AG04450 (cell line): ENCODE measurements at regions not wholly inside any gene's neighbourhood (a gene's known extent, or its start where the extent isn't known, plus 50 kb on each side); places are given as distances from the start of the nearest gene placed in this dataset.

ENCODE experiments used
- CTCF ChIA-PET: fragments of 300-600, 350-600 bp; formaldehyde crosslinking; extraction: SDS; loops from one replicate; lab custom pipeline; 2022; ENCODE audit warnings: antibody characterized with exemption, inconsistent platforms; lab: Charles Lee
- POLR2A ChIA-PET: fragments of 350-600 bp; formaldehyde crosslinking; extraction: SDS; loops from one replicate; lab custom pipeline; 2021; ENCODE audit warnings: antibody characterized with exemption, inconsistent platforms; lab: Yijun Ruan, JAX
- DNase-seq: peaks from one replicate; pipeline ENCODE4 v3.0.0-alpha.2; 2011; ENCODE audit warnings: low read depth, low spot score
- H3K27ac ChIP-seq: one replicate; pipeline ENCODE4 v1.5.1; 2012; ENCODE audit warnings: low read depth, low read length, control low read depth
- H3K27me3 ChIP-seq: one replicate; pipeline ENCODE4 v1.6.0; 2012; ENCODE audit warnings: low read length; ENCODE audit not compliant: control insufficient read depth, insufficient read depth
- H3K4me3 ChIP-seq: 2 replicates; pipeline ENCODE4 v1.5.1; 2011; ENCODE audit warnings: mild to moderate bottlenecking, low read depth, low read length, control low read depth
- H3K9me3 ChIP-seq: 2 replicates; pipeline ENCODE4 v1.5.1; 2012; ENCODE audit warnings: low read length; ENCODE audit not compliant: control insufficient read depth, insufficient read depth
- CTCF ChIP-seq: IDR thresholded peaks from 2 replicates; pipeline ENCODE4 v1.5.1; 2011; ENCODE audit warnings: low read depth, low read length, control low read depth, inconsistent platforms

GRCh38 chr11:23166376-23166775, 306.1 kb upstream of the CCDC179 start:
- TF ChIP-seq CTCF, result no peak
- Histone ChIP-seq H3K4me3 (no peak overlapping the region), H3K27me3 (no peaks in the 10 kb centered on the region), H3K27ac (no peak overlapping the region), H3K9me3 (no peaks in the 10 kb centered on the region)
- no peak for DNase-seq
- ChIA-PET CTCF (no interaction called here), POLR2A (no interaction called here)

GRCh38 chr11:23179609-23180008, 319.3 kb upstream of the CCDC179 start:
- no peaks in the 10 kb centered on the region for H3K9me3 ChIP-seq
- H3K27me3 ChIP-seq, result no peaks in the 10 kb centered on the region
- ChIA-PET CTCF (interaction anchor here (1.8 kb wide), 1 partner anchor 158 kb away, joined by 3 read pairs; no protein-coding TSS in a partner anchor), POLR2A (no interaction called here)
- no peak for DNase-seq
- no peak overlapping the region for H3K4me3 ChIP-seq
- no peak for TF ChIP-seq CTCF
- H3K27ac ChIP-seq, result no peak overlapping the region

GRCh38 chr11:23181022-23181807, 320.9 kb upstream of the CCDC179 start:
- Histone ChIP-seq H3K27me3 (no peaks in the 10 kb centered on the region), H3K9me3 (no peaks in the 10 kb centered on the region), H3K4me3 (no peak overlapping the region), H3K27ac (no peak overlapping the region)
- POLR2A ChIA-PET, result no interaction called here
- CTCF ChIA-PET, result no interaction called here
- DNase-seq, result no peak
- no peak for TF ChIP-seq CTCF

GRCh38 chr11:23192256-23192655, 332.0 kb upstream of the CCDC179 start:
- no peaks in the 10 kb centered on the region for H3K9me3 ChIP-seq
- CTCF ChIA-PET, result no interaction called here
- H3K27me3 ChIP-seq, result no peaks in the 10 kb centered on the region
- H3K27ac ChIP-seq, result no peak overlapping the region
- H3K4me3 ChIP-seq, result no peak overlapping the region
- POLR2A ChIA-PET, result no interaction called here
- DNase-seq, result no peak
- no peak for TF ChIP-seq CTCF

GRCh38 chr11:23201936-23202522, 341.8 kb upstream of the CCDC179 start:
- CTCF ChIA-PET, result no interaction called here
- Histone ChIP-seq H3K27ac (no peak overlapping the region), H3K4me3 (no peak overlapping the region), H3K9me3 (peaks cover 25% of the 10 kb centered on the region), H3K27me3 (no peaks in the 10 kb centered on the region)
- POLR2A ChIA-PET, result no interaction called here
- no peak for TF ChIP-seq CTCF
- DNase-seq, result no peak
